PFSK-1 (cell line): ENCODE measurements at regions not wholly inside any gene's neighbourhood (a gene's known extent, or its start where the extent isn't known, plus 50 kb on each side); places are given as distances from the start of the nearest gene placed in this dataset.

ENCODE experiments used
- FOXP2 ChIP-seq: optimal IDR thresholded peaks from 2 replicates; pipeline ENCODE3; 2011; ENCODE audit warnings: borderline replicate concordance, control low read depth, inconsistent platforms; ENCODE audit not compliant: insufficient read depth; ENCODE audit errors: extremely low read length, extremely low read depth
- POLR2AphosphoS5 ChIP-seq: IDR thresholded peaks from 2 replicates; pipeline ENCODE4 v1.6.1; 2012; ENCODE audit warnings: low read depth, mild to moderate bottlenecking, control low read depth, low read length, moderate library complexity
- SIN3A ChIP-seq: IDR thresholded peaks from 2 replicates; pipeline ENCODE4 v1.6.1; 2012; ENCODE audit warnings: mild to moderate bottlenecking, low read length, moderate library complexity, borderline replicate concordance; ENCODE audit not compliant: insufficient read depth
- TAF1 ChIP-seq: IDR thresholded peaks from 2 replicates; pipeline ENCODE4 v1.6.1; 2012; ENCODE audit warnings: low read length, control low read depth, borderline replicate concordance; ENCODE audit not compliant: insufficient read depth
- TF ChIP-seq, protein P1 (sequence below), 2 experiments: IDR thresholded peaks; 2 replicates each; pipeline versions ENCODE4 v1.6.1 to v1.8.0; 2011 to 2012; ENCODE audit warnings: low read depth in 2 of 2, low read length in 2 of 2, control low read depth in 1 of 2, inconsistent platforms in 1 of 2, mild to moderate bottlenecking in 1 of 2, moderate library complexity in 1 of 2; ENCODE audit not compliant: insufficient read depth in 1 of 2

GRCh38 chr1:60133000-60133673 lies 59.6 kb upstream of the C1orf87 start:
- TF ChIP-seq, protein P1, sequence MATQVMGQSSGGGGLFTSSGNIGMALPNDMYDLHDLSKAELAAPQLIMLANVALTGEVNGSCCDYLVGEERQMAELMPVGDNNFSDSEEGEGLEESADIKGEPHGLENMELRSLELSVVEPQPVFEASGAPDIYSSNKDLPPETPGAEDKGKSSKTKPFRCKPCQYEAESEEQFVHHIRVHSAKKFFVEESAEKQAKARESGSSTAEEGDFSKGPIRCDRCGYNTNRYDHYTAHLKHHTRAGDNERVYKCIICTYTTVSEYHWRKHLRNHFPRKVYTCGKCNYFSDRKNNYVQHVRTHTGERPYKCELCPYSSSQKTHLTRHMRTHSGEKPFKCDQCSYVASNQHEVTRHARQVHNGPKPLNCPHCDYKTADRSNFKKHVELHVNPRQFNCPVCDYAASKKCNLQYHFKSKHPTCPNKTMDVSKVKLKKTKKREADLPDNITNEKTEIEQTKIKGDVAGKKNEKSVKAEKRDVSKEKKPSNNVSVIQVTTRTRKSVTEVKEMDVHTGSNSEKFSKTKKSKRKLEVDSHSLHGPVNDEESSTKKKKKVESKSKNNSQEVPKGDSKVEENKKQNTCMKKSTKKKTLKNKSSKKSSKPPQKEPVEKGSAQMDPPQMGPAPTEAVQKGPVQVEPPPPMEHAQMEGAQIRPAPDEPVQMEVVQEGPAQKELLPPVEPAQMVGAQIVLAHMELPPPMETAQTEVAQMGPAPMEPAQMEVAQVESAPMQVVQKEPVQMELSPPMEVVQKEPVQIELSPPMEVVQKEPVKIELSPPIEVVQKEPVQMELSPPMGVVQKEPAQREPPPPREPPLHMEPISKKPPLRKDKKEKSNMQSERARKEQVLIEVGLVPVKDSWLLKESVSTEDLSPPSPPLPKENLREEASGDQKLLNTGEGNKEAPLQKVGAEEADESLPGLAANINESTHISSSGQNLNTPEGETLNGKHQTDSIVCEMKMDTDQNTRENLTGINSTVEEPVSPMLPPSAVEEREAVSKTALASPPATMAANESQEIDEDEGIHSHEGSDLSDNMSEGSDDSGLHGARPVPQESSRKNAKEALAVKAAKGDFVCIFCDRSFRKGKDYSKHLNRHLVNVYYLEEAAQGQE (IDR thresholded peaks at IDR 0.05; ENCODE audit: insufficient read depth in 1 of 2, low read depth in 2 of 2, low read length in 2 of 2), result no peak
- TF ChIP-seq SIN3A (no peak), POLR2AphosphoS5 (no peak), FOXP2 (no peak), TAF1 (no peak)

DNA sequence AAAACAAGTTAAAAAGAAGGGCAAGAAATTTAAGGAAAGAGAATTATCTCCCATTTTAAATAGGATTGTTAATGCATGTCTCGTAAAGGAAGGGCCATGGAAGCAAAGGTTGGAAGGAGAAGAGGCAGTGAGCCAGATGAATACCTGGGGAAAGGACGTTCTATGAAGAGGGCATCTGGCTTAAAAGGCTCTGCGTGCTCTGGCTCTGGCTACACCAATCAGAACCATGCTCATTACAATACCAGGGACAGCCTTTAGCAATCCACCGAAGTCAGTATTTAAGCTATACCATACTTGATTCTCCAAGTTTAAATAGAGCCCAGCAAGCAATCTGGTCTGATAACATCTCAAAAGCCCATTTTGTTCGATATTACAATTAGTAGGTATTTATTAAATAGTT lies 58.5 kb upstream of the C1orf87 start:
- TF ChIP-seq SIN3A (no peak), FOXP2 (no peak), POLR2AphosphoS5 (no peak), TAF1 (no peak)
- TF ChIP-seq, protein P1 (IDR thresholded peaks at IDR 0.05; ENCODE audit: insufficient read depth in 1 of 2, low read depth in 2 of 2, low read length in 2 of 2), result no peak

DNA sequence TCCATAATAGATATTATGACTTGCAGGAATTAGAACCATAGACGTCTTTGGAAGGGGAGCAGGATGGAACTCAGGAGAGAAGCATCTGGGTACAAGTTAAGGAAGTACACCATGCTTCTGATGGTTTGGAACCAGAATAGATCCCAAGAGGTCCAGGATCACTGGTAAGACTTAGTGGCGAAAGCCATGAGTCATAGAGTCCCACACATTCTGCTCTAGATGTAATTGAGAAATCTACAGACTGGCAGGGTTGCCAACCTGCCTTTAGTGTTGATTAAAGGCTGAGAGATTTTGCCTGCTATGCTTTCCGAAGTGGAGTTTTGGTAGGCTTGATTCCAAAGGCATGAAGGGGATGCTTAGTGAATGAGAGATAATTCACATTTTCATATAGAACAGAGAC lies 57.1 kb upstream of the C1orf87 start:
- TF ChIP-seq POLR2AphosphoS5 (no peak), TAF1 (no peak), FOXP2 (no peak), SIN3A (no peak)
- TF ChIP-seq, protein P1 (IDR thresholded peaks at IDR 0.05; ENCODE audit: insufficient read depth in 1 of 2, low read depth in 2 of 2, low read length in 2 of 2), result no peak

DNA sequence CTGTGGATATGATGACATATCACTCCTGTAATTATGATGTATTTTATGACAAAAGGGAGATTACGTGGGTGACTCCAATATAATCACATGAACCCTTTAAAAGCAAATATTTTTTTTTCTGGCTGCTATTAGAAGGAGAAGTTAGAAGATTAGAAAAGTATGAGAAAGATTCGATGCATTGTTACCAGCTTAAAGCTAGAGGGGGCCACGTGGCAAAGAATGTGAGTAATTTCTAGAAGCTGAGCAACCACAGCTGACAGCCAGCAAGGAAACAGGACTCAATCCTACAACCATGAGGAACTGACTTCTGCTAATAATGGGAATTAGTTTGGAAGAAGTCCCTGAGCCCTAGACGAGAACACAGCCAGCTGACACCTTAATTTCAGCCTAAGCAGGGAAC lies 56.3 kb upstream of the C1orf87 start:
- TF ChIP-seq TAF1 (no peak), FOXP2 (no peak), SIN3A (no peak), POLR2AphosphoS5 (no peak)
- TF ChIP-seq, protein P1 (IDR thresholded peaks at IDR 0.05; ENCODE audit: insufficient read depth in 1 of 2, low read depth in 2 of 2, low read length in 2 of 2), result no peak

GRCh38 chr1:60126723-60127122 lies 53.2 kb upstream of the C1orf87 start:
- TF ChIP-seq TAF1 (no peak), SIN3A (no peak), FOXP2 (no peak), POLR2AphosphoS5 (no peak)
- TF ChIP-seq, protein P1 (IDR thresholded peaks at IDR 0.05; ENCODE audit: insufficient read depth in 1 of 2, low read depth in 2 of 2, low read length in 2 of 2), result no peak
